ENCODE measurements at regions not wholly inside any gene's neighbourhood (a gene's known extent, or its start where the extent isn't known, plus 50 kb on each side); places are given as distances from the start of the nearest gene placed in this dataset.

DNA sequence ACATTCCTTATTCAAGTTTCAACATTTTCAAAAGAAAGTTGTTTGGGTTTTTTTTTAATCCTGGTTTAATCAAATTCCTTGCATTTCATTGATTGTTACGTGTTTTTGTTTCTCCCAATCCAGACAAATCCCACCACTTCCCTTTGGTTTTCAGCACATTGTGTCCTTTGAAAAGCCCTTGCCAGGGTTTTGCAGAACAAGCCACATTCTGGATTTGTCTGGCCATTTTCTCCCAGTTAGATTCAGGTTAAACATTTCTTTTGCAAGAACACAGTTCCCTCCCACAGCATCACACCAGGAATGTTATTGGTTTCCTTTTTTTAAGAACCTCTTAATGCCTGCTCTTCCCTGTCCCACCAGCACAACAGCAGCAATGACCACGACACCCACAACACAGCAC is 278.0 kb upstream of the SALL1 start:
- ATAC-seq = no peak
- no peak for TF ChIP-seq ARNTL (CRISPR knock-in tag; IDR thresholded peaks at IDR 0.05; ENCODE audit: borderline replicate concordance, low read depth)

DNA sequence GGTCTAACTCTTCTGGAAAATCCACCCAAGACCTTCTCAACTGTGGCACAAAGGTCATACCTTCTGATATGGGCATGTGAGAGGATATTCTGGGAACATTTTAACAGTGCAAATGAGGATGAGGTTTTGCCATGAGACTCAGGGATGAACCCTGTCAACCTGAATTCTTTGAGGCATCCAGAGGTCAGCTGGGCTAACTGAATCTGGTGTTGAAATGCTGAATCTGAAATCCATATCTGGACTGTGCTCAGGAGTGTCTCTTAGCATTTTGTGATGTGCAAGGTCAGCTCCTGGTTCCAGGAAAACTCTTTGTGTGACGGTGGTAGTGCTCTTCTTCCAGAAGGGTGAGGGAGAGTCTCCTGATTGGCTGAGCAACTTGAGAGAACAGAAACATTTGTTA is 276.0 kb upstream of the SALL1 start:
- ATAC-seq = no peak
- no peak for TF ChIP-seq TCF4 (CRISPR knock-in tag; IDR thresholded peaks at IDR 0.05; ENCODE audit: borderline replicate concordance)
- TF ChIP-seq CSDC2 (CRISPR knock-in tag; IDR thresholded peaks at IDR 0.05) = no peak
- no peak for TF ChIP-seq PPARA (CRISPR knock-in tag; IDR thresholded peaks at IDR 0.05; ENCODE audit: borderline replicate concordance)
- TF ChIP-seq RARB (CRISPR knock-in tag; IDR thresholded peaks at IDR 0.05) = no peak
- no peak for TF ChIP-seq CREB5 (CRISPR knock-in tag; IDR thresholded peaks at IDR 0.05; ENCODE audit: low read depth)
- no peak for TF ChIP-seq ZC3H10 (CRISPR knock-in tag; IDR thresholded peaks at IDR 0.05)
- TF ChIP-seq ZNF8 (CRISPR knock-in tag; IDR thresholded peaks at IDR 0.05) = no peak
- no peak for TF ChIP-seq TSHZ2 (CRISPR knock-in tag; IDR thresholded peaks at IDR 0.05)
- TF ChIP-seq SNAI2 (CRISPR knock-in tag; IDR thresholded peaks at IDR 0.05) = no peak
- no peak for TF ChIP-seq TOX (CRISPR knock-in tag; IDR thresholded peaks at IDR 0.05; ENCODE audit: borderline replicate concordance)
- no peak for TF ChIP-seq BACH2 (CRISPR knock-in tag; IDR thresholded peaks at IDR 0.05; ENCODE audit: borderline replicate concordance)
- no peak for TF ChIP-seq ISL1 (CRISPR knock-in tag; IDR thresholded peaks at IDR 0.05)
- no peak for TF ChIP-seq GLIS3 (CRISPR knock-in tag; IDR thresholded peaks at IDR 0.05)

- ATAC-seq = no peak
- TF ChIP-seq PPARA (CRISPR knock-in tag; IDR thresholded peaks at IDR 0.05; ENCODE audit: borderline replicate concordance) (no peak), CREB5 (CRISPR knock-in tag; IDR thresholded peaks at IDR 0.05; ENCODE audit: low read depth) (no peak), ISL1 (CRISPR knock-in tag; IDR thresholded peaks at IDR 0.05) (no peak), POU6F1 (CRISPR knock-in tag; IDR thresholded peaks at IDR 0.05; ENCODE audit: borderline replicate concordance, low read depth) (no peak), TCF4 (CRISPR knock-in tag; IDR thresholded peaks at IDR 0.05; ENCODE audit: borderline replicate concordance) (no peak), PATZ1 (CRISPR knock-in tag; IDR thresholded peaks at IDR 0.05; ENCODE audit: borderline replicate concordance) (no peak)
Measured at GRCh38 chr16:51426276-51426675, 275.2 kb upstream of the SALL1 start.

DNA sequence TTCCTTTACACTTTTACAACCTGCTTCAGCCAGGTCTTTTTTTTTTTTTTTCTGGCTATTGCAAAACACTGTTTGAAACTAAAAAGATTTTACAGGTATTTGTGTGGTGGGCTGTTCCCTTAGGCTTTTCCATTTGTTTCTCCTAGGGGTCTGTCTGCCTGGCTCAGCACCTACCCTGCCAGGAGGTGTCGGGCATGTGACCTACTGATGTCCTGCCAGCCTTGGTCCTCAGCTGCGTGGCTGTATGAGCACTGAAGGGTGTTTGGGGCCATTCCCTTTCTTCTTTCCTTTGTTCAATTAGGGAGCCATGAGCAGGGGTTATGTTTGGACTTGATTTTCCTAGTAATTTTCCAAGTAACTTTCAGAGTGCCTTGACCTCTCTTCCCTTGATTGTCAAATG is 269.2 kb upstream of the SALL1 start:
- no peak for ATAC-seq
- no peak for TF ChIP-seq SNAI2 (CRISPR knock-in tag; IDR thresholded peaks at IDR 0.05)

- no peak for TF ChIP-seq ISL1 (CRISPR knock-in tag; IDR thresholded peaks at IDR 0.05)
- no peak for TF ChIP-seq ARNTL (CRISPR knock-in tag; IDR thresholded peaks at IDR 0.05; ENCODE audit: borderline replicate concordance, low read depth)
- TF ChIP-seq RARB (CRISPR knock-in tag; IDR thresholded peaks at IDR 0.05) = no peak
- TF ChIP-seq SNAI2 (CRISPR knock-in tag; IDR thresholded peaks at IDR 0.05) = no peak
- no peak for TF ChIP-seq ZNF8 (CRISPR knock-in tag; IDR thresholded peaks at IDR 0.05)
- no peak for TF ChIP-seq BACH2 (CRISPR knock-in tag; IDR thresholded peaks at IDR 0.05; ENCODE audit: borderline replicate concordance)
- TF ChIP-seq ZFP3 (CRISPR knock-in tag; IDR thresholded peaks at IDR 0.05) = no peak
- no peak for TF ChIP-seq GLIS3 (CRISPR knock-in tag; IDR thresholded peaks at IDR 0.05)
- no peak for TF ChIP-seq OSR1 (CRISPR knock-in tag; IDR thresholded peaks at IDR 0.05)
- TF ChIP-seq, protein P1, sequence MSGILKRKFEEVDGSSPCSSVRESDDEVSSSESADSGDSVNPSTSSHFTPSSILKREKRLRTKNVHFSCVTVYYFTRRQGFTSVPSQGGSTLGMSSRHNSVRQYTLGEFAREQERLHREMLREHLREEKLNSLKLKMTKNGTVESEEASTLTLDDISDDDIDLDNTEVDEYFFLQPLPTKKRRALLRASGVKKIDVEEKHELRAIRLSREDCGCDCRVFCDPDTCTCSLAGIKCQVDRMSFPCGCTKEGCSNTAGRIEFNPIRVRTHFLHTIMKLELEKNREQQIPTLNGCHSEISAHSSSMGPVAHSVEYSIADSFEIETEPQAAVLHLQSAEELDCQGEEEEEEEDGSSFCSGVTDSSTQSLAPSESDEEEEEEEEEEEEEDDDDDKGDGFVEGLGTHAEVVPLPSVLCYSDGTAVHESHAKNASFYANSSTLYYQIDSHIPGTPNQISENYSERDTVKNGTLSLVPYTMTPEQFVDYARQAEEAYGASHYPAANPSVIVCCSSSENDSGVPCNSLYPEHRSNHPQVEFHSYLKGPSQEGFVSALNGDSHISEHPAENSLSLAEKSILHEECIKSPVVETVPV (CRISPR knock-in tag; IDR thresholded peaks at IDR 0.05) = no peak
- no peak for TF ChIP-seq TOX (CRISPR knock-in tag; IDR thresholded peaks at IDR 0.05; ENCODE audit: borderline replicate concordance)
- no peak for ATAC-seq
Measured at GRCh38 chr16:51419768-51420167, 268.7 kb upstream of the SALL1 start.
